HG03103 (cell line): ENCODE measurements at regions not wholly inside any gene's neighbourhood (a gene's known extent, or its start where the extent isn't known, plus 50 kb on each side); places are given as distances from the start of the nearest gene placed in this dataset.
"Not testable (repeated sequence)": the region's sequence is repeated elsewhere in the genome, so short reads cannot be mapped to it uniquely, and the experiment has no call there.

ENCODE experiments used
- ATAC-seq: cut with Tn5 transposase; IDR thresholded peaks from one replicate; pipeline ENCODE4 v1.9.1; 2021; ENCODE audit warnings: low read depth; ENCODE audit not compliant: unreplicated experiment

DNA sequence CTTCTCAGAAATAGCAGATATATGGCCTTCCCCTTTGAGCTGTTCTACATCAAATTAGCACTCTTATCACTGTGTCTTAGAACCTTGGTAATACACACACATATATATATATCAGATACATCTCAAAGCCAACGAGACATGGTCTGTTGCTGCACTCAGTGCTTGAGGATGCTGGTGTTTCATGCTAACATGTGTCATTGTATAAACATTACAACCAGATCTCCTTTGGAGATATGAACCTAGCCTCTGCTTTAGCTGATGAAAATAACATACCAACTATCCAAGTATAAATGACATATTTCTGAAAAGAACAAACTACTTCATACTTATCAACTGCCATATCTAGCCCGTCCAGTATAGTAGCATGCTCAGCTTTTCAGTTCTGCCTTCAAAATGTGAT lies 226.7 kb upstream of the HNRNPA3 start:
- no peak for ATAC-seq

- no peak for ATAC-seq
Observed at GRCh38 chr2:176986487-176986886, 226.1 kb upstream of the HNRNPA3 start.

- no peak for ATAC-seq
Observed at GRCh38 chr2:176991411-176991810, 221.2 kb upstream of the HNRNPA3 start.

GRCh38 chr2:176997074-176997791 lies 215.4 kb upstream of the HNRNPA3 start:
- ATAC-seq = peak; percentile 56

GRCh38 chr2:176997792-176998169 lies 214.8 kb upstream of the HNRNPA3 start:
- peak; percentile 6 for ATAC-seq

- peak; percentile 51 for ATAC-seq
Observed at GRCh38 chr2:176999301-176999700, 213.3 kb upstream of the HNRNPA3 start.

DNA sequence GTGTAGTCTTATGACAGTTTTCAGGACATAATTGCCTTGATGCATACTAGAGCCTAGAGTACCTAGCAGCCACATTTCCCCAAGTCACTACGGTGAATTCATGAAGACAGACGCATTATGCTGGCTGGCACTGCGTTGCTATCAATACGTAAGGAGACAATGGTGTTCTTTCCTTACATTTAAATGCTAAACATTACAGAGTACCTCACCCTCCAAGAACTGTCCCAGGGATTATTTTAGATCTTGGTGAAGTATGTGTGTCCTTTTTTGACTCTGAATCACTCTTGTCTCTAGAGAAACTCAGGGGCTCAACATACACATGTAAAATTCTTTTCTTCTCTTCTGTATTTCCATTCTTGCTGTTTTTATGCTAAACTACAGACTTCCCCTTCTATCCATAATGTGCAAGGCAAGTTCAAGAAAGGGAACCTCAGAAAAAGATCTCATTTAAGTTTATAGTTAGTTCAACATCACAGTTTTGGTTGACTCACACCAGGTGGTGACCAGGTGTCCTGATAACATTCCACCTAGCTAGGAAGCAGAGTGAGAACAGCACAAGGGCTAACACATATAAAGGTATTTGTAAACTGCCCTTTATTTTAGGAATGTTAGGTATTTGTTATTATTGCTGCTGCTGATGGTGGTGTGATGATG lies 212.4 kb upstream of the HNRNPA3 start:
- ATAC-seq = no peak

DNA sequence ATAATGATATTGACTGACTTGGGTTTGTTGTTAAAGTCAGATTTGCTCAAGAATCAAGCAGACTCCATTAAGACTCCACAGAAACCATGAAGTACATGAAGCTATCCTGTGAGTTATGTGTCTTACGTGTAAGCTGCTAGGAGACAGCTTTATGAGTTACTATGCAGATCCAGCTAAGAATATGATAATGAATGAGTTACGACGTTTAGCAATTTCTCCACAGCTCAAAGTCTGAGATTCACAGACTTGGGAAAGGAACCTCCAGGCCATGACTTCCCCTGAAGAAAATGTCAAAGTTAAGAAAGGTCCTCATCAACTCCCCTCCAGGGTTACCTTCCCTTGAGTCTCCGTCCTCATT lies 211.9 kb upstream of the HNRNPA3 start:
- ATAC-seq = no peak

DNA sequence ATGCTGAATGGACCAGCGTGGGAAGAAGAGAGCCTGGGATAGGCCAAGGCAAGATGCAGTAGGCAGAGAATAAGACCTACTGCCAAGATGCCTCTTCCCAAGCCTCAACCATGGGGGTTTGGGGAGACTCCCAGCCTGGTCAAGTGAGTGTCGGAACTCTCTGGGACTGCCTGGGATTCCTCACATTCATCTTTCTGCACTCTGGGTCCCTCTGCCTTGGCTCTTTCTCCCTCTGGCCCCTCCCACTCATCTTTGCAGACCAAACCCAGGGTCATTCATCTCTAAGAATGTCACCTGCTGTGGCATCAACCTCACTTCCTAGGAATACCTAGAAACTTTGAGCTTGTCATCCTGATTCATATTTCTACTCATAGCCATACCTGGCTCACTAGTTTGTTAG lies 211.3 kb upstream of the HNRNPA3 start:
- ATAC-seq = no peak

GRCh38 chr2:177002983-177003382 lies 209.6 kb upstream of the HNRNPA3 start:
- no peak for ATAC-seq

DNA sequence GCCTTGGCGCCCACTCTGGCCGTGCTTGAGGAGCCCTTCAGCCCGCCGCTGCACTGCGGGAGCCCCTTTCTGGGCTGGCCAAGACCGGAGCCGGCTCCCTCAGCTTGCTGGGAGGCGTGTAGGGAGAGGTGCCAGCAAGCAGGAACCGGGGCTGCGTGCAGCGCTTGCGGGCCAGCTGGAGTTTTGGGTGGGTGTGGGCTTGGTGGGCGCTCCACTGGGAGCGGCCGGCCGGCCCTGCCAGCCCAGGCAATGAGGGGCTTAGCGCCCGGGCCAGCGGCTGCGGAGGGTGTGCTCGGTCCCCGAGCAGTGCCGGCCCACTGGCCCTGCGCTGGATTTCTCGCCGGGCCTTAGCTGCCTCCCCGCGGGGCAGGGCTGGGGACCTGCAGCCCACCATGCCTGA lies 204.9 kb upstream of the HNRNPA3 start:
- ATAC-seq = not testable (repeated sequence)

DNA sequence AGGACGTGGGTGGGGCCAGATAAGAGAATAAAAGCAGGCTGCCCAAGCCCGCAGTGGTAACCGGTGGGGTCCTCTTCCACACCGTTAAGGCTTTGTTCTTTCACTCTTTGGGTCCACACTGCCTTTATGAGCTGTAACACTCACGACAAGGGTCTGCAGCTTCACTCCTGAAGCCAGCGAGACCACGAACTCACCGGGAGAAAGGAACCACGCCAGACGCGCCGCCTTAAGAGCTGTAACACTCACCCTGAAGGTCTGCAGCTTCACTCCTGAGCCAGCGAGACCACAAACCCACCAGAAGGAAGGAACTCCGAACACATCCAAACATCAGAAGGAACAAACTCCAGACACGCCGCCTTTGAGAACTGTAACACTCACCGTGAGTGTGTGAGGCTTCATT lies 203.9 kb upstream of the HNRNPA3 start:
- ATAC-seq = not testable (repeated sequence)

DNA sequence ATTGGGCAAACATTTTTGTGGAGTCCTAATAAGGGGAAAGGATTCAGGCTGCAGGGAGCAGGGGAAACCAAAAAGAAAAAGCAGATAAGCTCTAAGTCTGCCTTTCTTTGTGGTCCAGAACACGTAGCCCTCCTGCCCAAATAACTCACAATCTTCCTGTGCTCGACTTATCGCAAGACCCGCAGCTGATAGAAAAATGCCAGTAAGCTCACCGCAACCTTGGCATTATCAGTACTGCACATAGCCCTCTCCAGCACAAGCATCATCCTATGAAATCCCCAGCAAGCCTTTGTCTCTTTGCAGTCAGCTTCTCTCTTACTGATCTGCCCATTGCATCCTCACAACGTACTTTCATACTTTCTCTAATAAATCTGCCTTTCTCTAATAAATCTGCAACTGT lies 202.4 kb upstream of the HNRNPA3 start:
- ATAC-seq = no peak

- no peak for ATAC-seq
Observed at GRCh38 chr2:177010861-177011260, 201.7 kb upstream of the HNRNPA3 start.

DNA sequence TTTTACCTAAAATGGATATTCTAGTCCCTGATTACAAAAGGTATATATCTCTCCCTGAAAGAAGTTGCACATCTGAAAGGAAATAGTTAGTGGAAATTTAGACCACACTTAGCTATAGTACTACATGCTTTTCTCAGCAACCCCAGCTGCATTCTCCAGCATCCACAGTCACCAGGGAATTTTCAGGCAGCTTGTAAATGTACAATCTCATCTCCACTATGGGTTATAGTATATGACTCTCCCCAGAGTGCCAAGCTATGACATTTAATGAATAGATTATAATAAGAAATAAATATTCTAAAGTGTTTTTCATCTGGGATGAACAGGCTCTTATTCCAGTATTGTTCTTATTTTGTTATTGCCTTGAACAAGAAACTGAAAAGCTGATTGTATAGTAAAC lies 197.6 kb upstream of the HNRNPA3 start:
- ATAC-seq = no peak

GRCh38 chr2:177015356-177015923 lies 197.2 kb upstream of the HNRNPA3 start:
- ATAC-seq = no peak

DNA sequence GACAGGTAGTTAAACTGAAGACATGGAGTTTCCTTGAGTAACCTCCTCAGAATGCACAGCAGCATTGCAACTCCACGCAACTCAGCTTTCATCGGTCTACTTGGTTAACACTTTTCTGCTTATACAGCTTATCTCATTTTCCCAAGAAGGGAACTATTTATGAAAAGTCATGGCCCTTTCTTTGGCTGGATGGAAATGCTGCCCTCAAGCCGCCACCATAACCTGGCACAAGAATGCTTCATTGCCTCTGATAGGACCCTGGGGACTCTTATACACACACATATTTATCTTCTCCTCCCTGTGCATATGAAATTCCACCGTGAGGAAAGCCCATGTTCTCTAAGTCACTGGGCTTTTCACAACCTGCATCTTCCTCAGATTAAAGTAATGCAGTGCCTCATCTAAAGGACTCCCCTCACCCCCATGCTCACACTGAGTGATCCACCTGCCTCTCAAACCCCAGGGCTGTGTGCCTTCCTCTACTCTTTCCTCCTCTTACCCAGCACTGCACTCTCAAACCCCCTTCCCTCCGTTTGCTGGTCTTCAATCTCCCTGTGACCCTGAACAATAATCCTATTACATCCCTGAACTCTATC lies 192.0 kb upstream of the HNRNPA3 start:
- no peak for ATAC-seq

GRCh38 chr2:177021706-177022343 lies 190.8 kb upstream of the HNRNPA3 start:
- ATAC-seq = no peak

DNA sequence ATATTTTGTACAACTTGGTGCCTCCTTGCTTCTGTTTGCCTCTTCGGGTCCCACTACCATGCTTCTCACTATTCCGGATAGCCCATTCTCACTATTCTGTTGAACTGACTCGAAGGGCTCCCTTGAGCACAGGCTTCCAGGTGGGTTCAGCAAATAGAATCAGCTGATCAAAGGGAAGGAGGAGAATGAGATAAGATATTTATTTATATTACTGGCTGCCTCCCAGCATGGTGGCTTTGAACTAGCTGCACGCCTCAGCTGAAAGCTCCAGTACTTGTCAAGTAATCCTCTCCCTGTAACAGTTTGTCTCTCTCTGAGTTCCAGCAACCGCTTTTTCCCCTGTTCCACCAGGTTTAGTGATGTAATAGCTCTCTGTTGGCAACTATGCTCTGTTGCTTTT lies 187.8 kb upstream of the HNRNPA3 start:
- ATAC-seq = no peak

GRCh38 chr2:177026253-177026652 lies 186.3 kb upstream of the HNRNPA3 start:
- ATAC-seq = no peak

DNA sequence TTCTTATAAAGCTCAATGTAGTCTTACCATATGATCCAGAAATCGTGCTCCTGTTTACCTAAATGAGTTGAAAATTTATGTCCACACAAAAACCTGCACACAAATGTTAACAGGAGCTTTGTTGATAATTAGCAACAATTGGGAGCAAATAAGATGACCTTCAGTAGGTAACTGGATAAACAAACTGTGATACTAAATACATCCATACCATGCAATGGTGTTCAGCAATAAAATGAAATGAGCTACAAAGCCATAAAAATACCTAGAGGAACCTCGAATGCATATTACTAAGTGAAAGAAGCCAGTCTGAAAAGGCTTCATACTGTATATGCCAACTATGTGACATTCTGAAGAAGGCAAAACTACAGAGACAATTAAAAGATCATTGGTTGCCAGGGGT lies 185.6 kb upstream of the HNRNPA3 start:
- no peak for ATAC-seq
